Osteocyte (in vitro differentiated cells): ENCODE measurements at regions not wholly inside any gene's neighbourhood (a gene's known extent, or its start where the extent isn't known, plus 50 kb on each side); places are given as distances from the start of the nearest gene placed in this dataset.

Experiments
- DNase-seq: peaks from one replicate; pipeline ENCODE4 v3.0.0; 2021; ENCODE audit warnings: mixed read lengths; ENCODE audit not compliant: unreplicated experiment; ENCODE audit errors: extremely low spot score
- H3K27ac Mint-ChIP-seq: one replicate; pipeline ENCODE4 v1.8.0; 2021; ENCODE audit warnings: mild to moderate bottlenecking, mixed read lengths; ENCODE audit not compliant: unreplicated experiment
- H3K27me3 Mint-ChIP-seq: one replicate; pipeline ENCODE4 v1.8.0; 2021; ENCODE audit warnings: mixed read lengths; ENCODE audit not compliant: unreplicated experiment
- H3K36me3 Mint-ChIP-seq: one replicate; pipeline ENCODE4 v1.8.0; 2021; ENCODE audit warnings: mixed read lengths; ENCODE audit not compliant: unreplicated experiment
- H3K4me1 Mint-ChIP-seq: one replicate; pipeline ENCODE4 v1.8.0; 2021; ENCODE audit warnings: mixed read lengths; ENCODE audit not compliant: unreplicated experiment
- H3K4me3 Mint-ChIP-seq: one replicate; pipeline ENCODE4 v1.8.0; 2021; ENCODE audit warnings: mild to moderate bottlenecking, moderate library complexity, mixed read lengths; ENCODE audit not compliant: unreplicated experiment
- H3K9me3 Mint-ChIP-seq: one replicate; pipeline ENCODE4 v1.8.0; 2021; ENCODE audit warnings: mixed read lengths; ENCODE audit not compliant: unreplicated experiment
- CTCF ChIP-seq: fragments of 200-600 bp; sonication (generic); IDR thresholded peaks from 2 replicates; pipeline ENCODE4 v1.5.0; 2021; ENCODE audit warnings: antibody characterized with exemption, mild to moderate bottlenecking, moderate library complexity

GRCh38 chr1:69409731-69410456 is 157.8 kb upstream of the LRRC7 start:
- Mint-ChIP-seq H3K27ac (no peak overlapping the region), H3K4me1 (no peaks in the 10 kb centered on the region), H3K9me3 (peaks cover 6% of the 10 kb centered on the region), H3K36me3 (no peaks in the 10 kb centered on the region), H3K27me3 (no peaks in the 10 kb centered on the region), H3K4me3 (no peak overlapping the region)
- peak; percentile 70 for DNase-seq
- no peak for TF ChIP-seq CTCF

- H3K4me3 Mint-ChIP-seq = no peak overlapping the region
- H3K27me3 Mint-ChIP-seq = no peaks in the 10 kb centered on the region
- no peak overlapping the region for H3K27ac Mint-ChIP-seq
- DNase-seq = no peak
- peaks cover 6% of the 10 kb centered on the region for H3K9me3 Mint-ChIP-seq
- H3K4me1 Mint-ChIP-seq = no peaks in the 10 kb centered on the region
- no peaks in the 10 kb centered on the region for H3K36me3 Mint-ChIP-seq
- no peak for TF ChIP-seq CTCF
Measured at GRCh38 chr1:69410457-69410850, 157.3 kb upstream of the LRRC7 start.

GRCh38 chr1:69410893-69411292 is 156.8 kb upstream of the LRRC7 start:
- H3K36me3 Mint-ChIP-seq = no peaks in the 10 kb centered on the region
- no peak overlapping the region for H3K27ac Mint-ChIP-seq
- no peaks in the 10 kb centered on the region for H3K27me3 Mint-ChIP-seq
- no peak for DNase-seq
- H3K9me3 Mint-ChIP-seq = peaks cover 6% of the 10 kb centered on the region
- no peak for TF ChIP-seq CTCF
- no peak overlapping the region for H3K4me3 Mint-ChIP-seq
- H3K4me1 Mint-ChIP-seq = no peaks in the 10 kb centered on the region

- DNase-seq = no peak
- Mint-ChIP-seq H3K4me3 (no peak overlapping the region), H3K9me3 (peaks cover 6% of the 10 kb centered on the region), H3K27me3 (no peaks in the 10 kb centered on the region), H3K27ac (no peak overlapping the region), H3K36me3 (no peaks in the 10 kb centered on the region), H3K4me1 (no peaks in the 10 kb centered on the region)
- TF ChIP-seq CTCF = no peak
Measured at GRCh38 chr1:69411617-69412016, 156.1 kb upstream of the LRRC7 start.

GRCh38 chr1:69413129-69413528 is 154.6 kb upstream of the LRRC7 start:
- no peaks in the 10 kb centered on the region for H3K27me3 Mint-ChIP-seq
- no peak overlapping the region for H3K27ac Mint-ChIP-seq
- H3K36me3 Mint-ChIP-seq = no peaks in the 10 kb centered on the region
- DNase-seq = no peak
- H3K9me3 Mint-ChIP-seq = peaks cover 6% of the 10 kb centered on the region
- H3K4me3 Mint-ChIP-seq = no peak overlapping the region
- no peak for TF ChIP-seq CTCF
- no peaks in the 10 kb centered on the region for H3K4me1 Mint-ChIP-seq
